PC-9 (cell line): ENCODE measurements at regions not wholly inside any gene's neighbourhood (a gene's known extent, or its start where the extent isn't known, plus 50 kb on each side); places are given as distances from the start of the nearest gene placed in this dataset.

Source experiments
- BruUV-seq: library from RNA; stranded (reverse); fragments of 400-500 nt; replicated peaks from 2 replicates; lab custom pipeline; 2021; lab: Mats Ljungman, UMichigan
- CTCF ChIA-PET: fragments of 300-600 bp; sonication (Branson Sonifier 250); formaldehyde crosslinking; loops from one replicate; lab custom pipeline; 2022; ENCODE audit warnings: antibody characterized with exemption; lab: Charles Lee
- POLR2A ChIA-PET: fragments of 300-600 bp; sonication (Branson Sonifier 250); formaldehyde crosslinking; loops from one replicate; lab custom pipeline; 2022; ENCODE audit warnings: antibody characterized with exemption; ENCODE audit not compliant: unreplicated experiment; lab: Charles Lee
- DNase-seq, 2 experiments: peaks; one replicate each; pipeline versions ENCODE4 v3.0.0 to v3.0.0-alpha.2; 2015 to 2022; ENCODE audit warnings: mixed read lengths in 1 of 2
- H2AFZ ChIP-seq: fragments of 200-600 bp; sonication (generic); 2 replicates; pipeline ENCODE4 v1.8.1; 2017; ENCODE audit warnings: antibody characterized with exemption
- H3F3A ChIP-seq: fragments of 200-600 bp; sonication (generic); 2 replicates; pipeline ENCODE4 v1.8.1; 2017; ENCODE audit warnings: antibody characterized with exemption, mild to moderate bottlenecking, low read depth; ENCODE audit not compliant: insufficient read depth
- H3K27ac ChIP-seq: fragments of 200-600 bp; sonication (generic); 2 replicates; pipeline ENCODE4 v1.6.1; 2016; ENCODE audit warnings: mixed run types
- H3K27me3 ChIP-seq: fragments of 200-600 bp; sonication (generic); 2 replicates; pipeline ENCODE4 v1.6.1; 2016; ENCODE audit warnings: low read depth, mixed run types; ENCODE audit not compliant: insufficient read depth
- H3K36me3 ChIP-seq: fragments of 200-600 bp; sonication (generic); 2 replicates; pipeline ENCODE4 v1.6.1; 2016; ENCODE audit warnings: low read depth, mixed run types
- H3K4me1 ChIP-seq: fragments of 200-600 bp; sonication (generic); replicated peaks from 2 replicates; pipeline ENCODE4 v1.6.1; 2016; ENCODE audit warnings: mixed run types; ENCODE audit not compliant: insufficient read depth
- H3K4me2 ChIP-seq: fragments of 200-600 bp; sonication (generic); 2 replicates; pipeline ENCODE4 v1.6.1; 2017; ENCODE audit warnings: mixed run types
- H3K4me3 ChIP-seq: fragments of 200-600 bp; sonication (generic); 2 replicates; pipeline ENCODE4 v1.6.1; 2016; ENCODE audit warnings: mixed run types
- H3K79me2 ChIP-seq: fragments of 200-600 bp; sonication (generic); 2 replicates; pipeline ENCODE4 v1.6.1; 2017; ENCODE audit warnings: low read depth, mixed run types
- H3K9me2 ChIP-seq: fragments of 200-600 bp; sonication (generic); 2 replicates; pipeline ENCODE4 v1.8.1; 2017; ENCODE audit warnings: mild to moderate bottlenecking; ENCODE audit not compliant: insufficient read depth
- H3K9me3 ChIP-seq: fragments of 200-600 bp; sonication (generic); 2 replicates; pipeline ENCODE4 v1.8.1; 2016; ENCODE audit warnings: low read depth; ENCODE audit not compliant: insufficient read depth
- H4K20me1 ChIP-seq: fragments of 200-600 bp; sonication (generic); 2 replicates; pipeline ENCODE4 v1.8.1; 2017; ENCODE audit not compliant: insufficient read depth
- CTCF ChIP-seq: fragments of 200-600 bp; sonication (generic); conservative IDR thresholded peaks from 2 replicates; pipeline ENCODE4 v1.6.1; 2017; ENCODE audit warnings: mixed run types, antibody characterized with exemption, mild to moderate bottlenecking, moderate library complexity
- EZH2 ChIP-seq: fragments of 200-600 bp; sonication (generic); IDR thresholded peaks from 2 replicates; pipeline ENCODE4 v1.8.0; 2017; ENCODE audit warnings: antibody characterized with exemption, low read depth
- intact Hi-C: fragments of 100-400 bp; cut with micrococcal nuclease; formaldehyde crosslinking; loops from one replicate; pipeline ENCODE4 v1.10.0; 2022; ENCODE audit not compliant: unreplicated experiment

DNA sequence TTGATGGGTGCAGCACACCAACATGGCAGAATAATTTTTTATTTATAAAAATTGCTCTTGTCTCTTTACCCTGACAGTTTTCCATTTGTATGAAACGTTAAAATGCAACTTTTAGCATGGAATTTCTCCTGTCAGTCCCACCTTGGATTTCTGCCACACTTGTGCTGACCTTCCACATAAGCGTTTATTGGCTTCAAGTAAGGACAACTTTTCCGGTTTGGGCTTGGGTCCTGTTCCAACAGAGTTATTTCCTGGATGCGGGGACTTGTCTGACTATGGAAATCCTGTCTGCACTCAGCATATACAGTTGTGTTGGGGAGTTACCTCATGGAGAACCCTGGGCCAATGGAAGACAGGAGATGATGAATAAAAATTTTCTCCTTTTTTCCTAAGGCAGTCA is 294.7 kb downstream of the NAF1 start:
- H3K9me3 ChIP-seq = no peaks in the 10 kb centered on the region

DNA sequence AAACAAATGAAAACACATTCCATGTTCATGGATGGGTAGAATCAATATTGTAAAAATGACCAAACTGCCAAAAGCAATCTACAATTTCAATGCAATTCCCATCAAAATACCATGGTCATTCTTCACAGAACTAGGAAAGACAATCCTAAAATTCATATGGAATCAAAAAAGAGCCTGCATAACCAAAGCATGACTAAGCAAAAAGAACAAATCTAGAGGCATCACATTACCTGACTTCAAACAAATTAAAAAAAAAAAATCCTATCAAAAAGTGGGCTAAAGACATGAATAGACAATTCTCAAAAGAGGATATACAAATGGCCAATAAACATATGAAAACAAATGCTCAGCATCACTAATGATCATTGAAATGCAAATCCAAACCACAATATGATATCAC is 297.5 kb downstream of the NAF1 start:
- Histone ChIP-seq H2AFZ (no peak overlapping the region), H3K36me3 (no peaks in the 10 kb centered on the region), H4K20me1 (no peaks in the 10 kb centered on the region), H3K4me3 (no peak overlapping the region), H3K9me3 (no peaks in the 10 kb centered on the region), H3K27me3 (no peaks in the 10 kb centered on the region), H3K4me1 (no peaks in the 10 kb centered on the region), H3F3A (no peaks in the 10 kb centered on the region), H3K27ac (no peak overlapping the region), H3K9me2 (no peaks in the 10 kb centered on the region), H3K79me2 (no peaks in the 10 kb centered on the region), H3K4me2 (no peak overlapping the region)
- no TSS peak for BruUV-seq
- DNase-seq = no peak
- intact Hi-C loops = no loop called here
- POLR2A ChIA-PET = no interaction called here
- TF ChIP-seq EZH2 (no peak), CTCF (no peak)
- CTCF ChIA-PET = no interaction called here

More for the DNA sequence above, 294.7 kb downstream of the NAF1 start:
- Histone ChIP-seq H4K20me1 (no peaks in the 10 kb centered on the region), H2AFZ (no peak overlapping the region), H3K27ac (no peak overlapping the region), H3F3A (no peaks in the 10 kb centered on the region), H3K79me2 (no peaks in the 10 kb centered on the region), H3K4me2 (no peak overlapping the region), H3K4me1 (no peaks in the 10 kb centered on the region), H3K36me3 (no peaks in the 10 kb centered on the region), H3K9me2 (no peaks in the 10 kb centered on the region), H3K4me3 (no peak overlapping the region), H3K27me3 (no peaks in the 10 kb centered on the region)
- intact Hi-C loops = no loop called here
- TF ChIP-seq EZH2 (no peak), CTCF (no peak)
- ChIA-PET POLR2A (no interaction called here), CTCF (no interaction called here)
- no TSS peak for BruUV-seq
- DNase-seq = no peak

DNA sequence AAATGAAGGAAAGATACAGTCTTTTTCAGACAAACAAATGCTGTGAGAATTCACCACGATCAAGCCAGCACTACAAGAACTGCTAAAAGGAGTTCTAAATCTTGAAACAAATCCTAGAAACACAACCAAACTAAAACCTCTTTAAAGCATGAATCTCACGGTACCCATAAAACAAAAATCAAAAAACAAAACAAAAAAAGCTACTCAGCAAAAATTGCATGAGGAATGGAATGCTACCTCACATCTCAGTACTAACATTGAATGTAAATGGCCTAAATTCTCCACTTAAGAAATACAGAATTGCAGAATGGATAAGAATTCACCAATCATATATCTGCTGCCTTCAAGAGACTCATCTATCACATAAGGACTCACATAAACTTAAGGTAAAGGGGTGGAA is 300.1 kb downstream of the NAF1 start:
- no peaks in the 10 kb centered on the region for H3K79me2 ChIP-seq
- intact Hi-C loops = no loop called here
- H3K27me3 ChIP-seq = no peaks in the 10 kb centered on the region
- no peaks in the 10 kb centered on the region for H3K4me1 ChIP-seq
- CTCF ChIA-PET = no interaction called here
- no peak overlapping the region for H3K4me2 ChIP-seq
- no peaks in the 10 kb centered on the region for H4K20me1 ChIP-seq
- BruUV-seq = no TSS peak
- TF ChIP-seq CTCF = no peak
- no peak for TF ChIP-seq EZH2
- POLR2A ChIA-PET = no interaction called here
- H3K9me2 ChIP-seq = no peaks in the 10 kb centered on the region
- H3K4me3 ChIP-seq = no peak overlapping the region
- H3K9me3 ChIP-seq = no peaks in the 10 kb centered on the region
- H3K36me3 ChIP-seq = no peaks in the 10 kb centered on the region
- no peak overlapping the region for H2AFZ ChIP-seq
- no peak for DNase-seq
- no peaks in the 10 kb centered on the region for H3F3A ChIP-seq
- H3K27ac ChIP-seq = no peak overlapping the region
